Esophagus squamous epithelium (tissue), 4 donors: ENCODE measurements at regions not wholly inside any gene's neighbourhood (a gene's known extent, or its start where the extent isn't known, plus 50 kb on each side); places are given as distances from the start of the nearest gene placed in this dataset.

ENCODE experiments used
- POLR2A ChIP-seq, 4 donors: fragments of 450-650 bp; IDR thresholded peaks; one replicate each; pipeline ENCODE4 v1.6.1; 2017; ENCODE audit warnings: antibody characterized with exemption in 4 of 4, mild to moderate bottlenecking in 4 of 4, moderate library complexity in 3 of 4
- TF ChIP-seq, protein P1 (sequence below), 6 experiments: fragments of 450-650 bp in 4 of 6; fragments of 200-600 bp in 2 of 6; sonication (generic) in 2 of 6; IDR thresholded peaks; one replicate each; pipeline ENCODE4 v1.5.1; 2016 to 2019; ENCODE audit warnings: antibody characterized with exemption in 6 of 6, mild to moderate bottlenecking in 4 of 6, moderate library complexity in 4 of 6

DNA sequence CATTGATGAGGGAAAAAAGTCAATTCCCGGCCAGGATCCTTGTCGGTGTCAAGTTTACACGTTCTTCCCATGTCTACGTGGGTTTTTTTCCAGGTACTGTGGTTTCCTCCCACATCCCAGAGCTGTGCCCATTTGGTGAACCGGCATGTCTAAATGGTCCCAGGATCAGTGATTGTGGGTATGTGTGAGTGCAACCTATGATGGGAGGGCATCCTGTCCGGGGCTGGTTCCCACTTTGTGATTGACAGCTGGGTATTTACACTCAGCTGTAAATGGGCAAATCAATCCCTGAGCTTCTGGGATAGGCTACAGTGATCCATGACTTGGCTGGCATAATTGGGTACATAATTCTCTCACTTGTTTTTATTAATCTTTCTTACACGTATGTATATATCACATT lies 91.2 kb upstream of the IRX6 start:
- TF ChIP-seq, protein P1, sequence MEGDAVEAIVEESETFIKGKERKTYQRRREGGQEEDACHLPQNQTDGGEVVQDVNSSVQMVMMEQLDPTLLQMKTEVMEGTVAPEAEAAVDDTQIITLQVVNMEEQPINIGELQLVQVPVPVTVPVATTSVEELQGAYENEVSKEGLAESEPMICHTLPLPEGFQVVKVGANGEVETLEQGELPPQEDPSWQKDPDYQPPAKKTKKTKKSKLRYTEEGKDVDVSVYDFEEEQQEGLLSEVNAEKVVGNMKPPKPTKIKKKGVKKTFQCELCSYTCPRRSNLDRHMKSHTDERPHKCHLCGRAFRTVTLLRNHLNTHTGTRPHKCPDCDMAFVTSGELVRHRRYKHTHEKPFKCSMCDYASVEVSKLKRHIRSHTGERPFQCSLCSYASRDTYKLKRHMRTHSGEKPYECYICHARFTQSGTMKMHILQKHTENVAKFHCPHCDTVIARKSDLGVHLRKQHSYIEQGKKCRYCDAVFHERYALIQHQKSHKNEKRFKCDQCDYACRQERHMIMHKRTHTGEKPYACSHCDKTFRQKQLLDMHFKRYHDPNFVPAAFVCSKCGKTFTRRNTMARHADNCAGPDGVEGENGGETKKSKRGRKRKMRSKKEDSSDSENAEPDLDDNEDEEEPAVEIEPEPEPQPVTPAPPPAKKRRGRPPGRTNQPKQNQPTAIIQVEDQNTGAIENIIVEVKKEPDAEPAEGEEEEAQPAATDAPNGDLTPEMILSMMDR (IDR thresholded peaks at IDR 0.05) = no peak
- TF ChIP-seq POLR2A (IDR thresholded peaks at IDR 0.05) = no peak
